MM.1S (cell line): ENCODE measurements at regions not wholly inside any gene's neighbourhood (a gene's known extent, or its start where the extent isn't known, plus 50 kb on each side); places are given as distances from the start of the nearest gene placed in this dataset.

Experiments used
- CTCF ChIP-seq: fragments of 300-600 bp; sonication (generic); IDR thresholded peaks from 2 replicates; pipeline ENCODE4 v1.5.1; 2016; ENCODE audit warnings: antibody characterized with exemption, low read length, mixed read lengths
- EZH2 ChIP-seq: fragments of 300-600 bp; sonication (generic); optimal IDR thresholded peaks from 2 replicates; pipeline ENCODE3; 2017; ENCODE audit warnings: low read depth, mild to moderate bottlenecking, antibody characterized with exemption, low read length, mixed read lengths

- no peak for TF ChIP-seq CTCF
- TF ChIP-seq EZH2, result no peak
These were observed 280.4 kb downstream of the DHX15 start for GRCh38 chr4:24303926-24304325.
